Psoas muscle (tissue), 7 donors: ENCODE measurements at regions not wholly inside any gene's neighbourhood (a gene's known extent, or its start where the extent isn't known, plus 50 kb on each side); places are given as distances from the start of the nearest gene placed in this dataset.

Source experiments
- ATAC-seq, 4 donors: fragments of 200-7000 bp; cut with Tn5 transposase; one replicate each; pipeline ENCODE4 v1.9.1; 2020; ENCODE audit warnings: moderate library complexity in 3 of 4, mild to moderate bottlenecking in 2 of 4
- DNase-seq, 2 donors: peaks; one replicate each; pipeline ENCODE4 v3.0.0-alpha.2; 2020
- H3K27ac ChIP-seq: fragments of 200-600 bp; one replicate; pipeline ENCODE4 v1.8.0; 2022
- H3K27me3 ChIP-seq, 3 donors: fragments of 200-600 bp in 1 of 3; one replicate each; pipeline versions ENCODE4 v1.6.1 to v1.8.0; 2013 to 2022; ENCODE audit warnings: low read length in 2 of 3, mild to moderate bottlenecking in 2 of 3, moderate library complexity in 1 of 3; ENCODE audit not compliant: insufficient read depth in 3 of 3
- H3K36me3 ChIP-seq, 2 donors: fragments of 200-600 bp in 1 of 2; one replicate each; pipeline versions ENCODE4 v1.6.1 to v1.8.0; 2013 to 2022; ENCODE audit warnings: low read depth in 1 of 2, mild to moderate bottlenecking in 1 of 2, moderate library complexity in 1 of 2; ENCODE audit not compliant: insufficient read depth in 1 of 2
- H3K4me1 ChIP-seq: fragments of 200-600 bp; one replicate; pipeline ENCODE4 v1.8.0; 2022
- H3K4me3 ChIP-seq: fragments of 200-600 bp; one replicate; pipeline ENCODE4 v1.8.0; 2022; ENCODE audit warnings: mild to moderate bottlenecking
- H3K9me3 ChIP-seq: fragments of 200-600 bp; one replicate; pipeline ENCODE4 v1.8.0; 2022
- CTCF ChIP-seq: fragments of 200-600 bp; IDR thresholded peaks from one replicate; pipeline ENCODE4 v1.8.0; 2022; ENCODE audit warnings: antibody characterized with exemption
- WGBS, 3 donors: extraction: QIAGEN DNeasy Blood & Tissue Kit; methylation state at CpG; one replicate each; pipeline versions ENCODE4 v1.1.6 to v1.1.7; 2013; 5-methylcytosine and 5-hydroxymethylcytosine counted together
- intact Hi-C, 2 donors: fragments of 100-400 bp; cut with DNase I; formaldehyde crosslinking; loops; one replicate each; pipeline versions ENCODE4 v1.11.0 to v1.14.2; 2022
- donor health status: healthy with polysubstance abuse.
- donor health status: DM: no; HTN: no; CAD: no; lungs with moderate emphysema.
- donor health status: Bipolar disorder and iron deficiency.
- donor health status: healthy.
- donor health status: DM: yes; HTN: yes; CAD: no.
- donor health status: DM: no; HTN: no; CAD: no.
- donor health status: DM: yes; HTN: yes; CAD: no.

- H3K27me3 ChIP-seq, result peaks cover 0 to 3% (median 0%) of the 10 kb centered on the region in 3 donors
- no peak for DNase-seq
- no peak overlapping the region for H3K4me3 ChIP-seq
- H3K9me3 ChIP-seq, result no peaks in the 10 kb centered on the region
- H3K36me3 ChIP-seq, result no peaks in the 10 kb centered on the region
- 73 to 75% (median 74%) methylated on average over 2 of the region's 2 CpGs for WGBS, 3 donors
- no peaks in the 10 kb centered on the region for H3K4me1 ChIP-seq
- intact Hi-C loops, result no loop called here
- no peak for ATAC-seq
- no peak overlapping the region for H3K27ac ChIP-seq
- TF ChIP-seq CTCF, result no peak
These were observed 550.6 kb downstream of the MATN1 start for GRCh38 chr1:30172757-30173156.

- ATAC-seq, result no peak
- WGBS, 3 donors, result 73 to 84% (median 81%) methylated on average over 5 of the region's 5 CpGs
- intact Hi-C loops, result no loop called here
These were observed 551.1 kb downstream of the MATN1 start for GRCh38 chr1:30172299-30172694.

GRCh38 chr1:30171537-30172298 is 551.7 kb downstream of the MATN1 start:
- DNase-seq (no peak), ATAC-seq (no peak)
- Histone ChIP-seq H3K27ac (no peak overlapping the region), H3K4me1 (no peaks in the 10 kb centered on the region), H3K4me3 (no peak overlapping the region), H3K36me3 (no peaks in the 10 kb centered on the region), H3K27me3 (peaks cover 0 to 3% (median 0%) of the 10 kb centered on the region in 3 donors), H3K9me3 (no peaks in the 10 kb centered on the region)
- 63 to 85% (median 79%) methylated on average over 9 of the region's 9 CpGs for WGBS, 3 donors
- TF ChIP-seq CTCF, result no peak
- intact Hi-C loops, result no loop called here

More at GRCh38 chr1:30172299-30172694, 551.1 kb downstream of the MATN1 start:
- Histone ChIP-seq H3K36me3 (no peaks in the 10 kb centered on the region), H3K9me3 (no peaks in the 10 kb centered on the region), H3K4me3 (no peak overlapping the region), H3K27ac (no peak overlapping the region), H3K4me1 (no peaks in the 10 kb centered on the region), H3K27me3 (peaks cover 0 to 3% (median 0%) of the 10 kb centered on the region in 3 donors)
- DNase-seq, result no peak
- TF ChIP-seq CTCF, result no peak

GRCh38 chr1:30169269-30169668 is 554.1 kb downstream of the MATN1 start:
- Histone ChIP-seq H3K4me3 (no peak overlapping the region), H3K27ac (no peak overlapping the region), H3K4me1 (no peaks in the 10 kb centered on the region), H3K27me3 (peaks cover 0 to 3% (median 0%) of the 10 kb centered on the region in 3 donors), H3K36me3 (no peaks in the 10 kb centered on the region), H3K9me3 (no peaks in the 10 kb centered on the region)
- intact Hi-C loops, result no loop called here
- no peak for ATAC-seq
- no peak for TF ChIP-seq CTCF
- DNase-seq, result no peak
- 73 to 86% (median 79%) methylated on average over 4 of the region's 4 CpGs for WGBS, 3 donors

- ATAC-seq (no peak), DNase-seq (no peak)
- H3K27me3 ChIP-seq, result peaks cover 0 to 2% (median 0%) of the 10 kb centered on the region in 3 donors
- no peak overlapping the region for H3K4me3 ChIP-seq
- no peaks in the 10 kb centered on the region for H3K4me1 ChIP-seq
- 37 to 47% (median 38%) methylated on average over 5 of the region's 5 CpGs for WGBS, 3 donors
- H3K27ac ChIP-seq, result no peak overlapping the region
- H3K36me3 ChIP-seq, result no peaks in the 10 kb centered on the region
- no peak for TF ChIP-seq CTCF
- no peaks in the 10 kb centered on the region for H3K9me3 ChIP-seq
- intact Hi-C loops, result no loop called here
These were observed 557.2 kb downstream of the MATN1 start for GRCh38 chr1:30166174-30166573.
